ENCODE measurements at regions not wholly inside any gene's neighbourhood (a gene's known extent, or its start where the extent isn't known, plus 50 kb on each side); places are given as distances from the start of the nearest gene placed in this dataset.

- peaks cover 11% of the 10 kb centered on the region for H3K27me3 Mint-ChIP-seq
- ChIA-PET CTCF (no interaction called here), POLR2A (no interaction called here)
- H3K27ac Mint-ChIP-seq = no peak overlapping the region
- ATAC-seq (ENCODE audit: low read depth) (no peak), DNase-seq (no peak)
- no peaks in the 10 kb centered on the region for H3K9me3 Mint-ChIP-seq
- intact Hi-C loops (cut with micrococcal nuclease) = no loop called here
- H3K4me1 Mint-ChIP-seq = no peaks in the 10 kb centered on the region
- no peaks in the 10 kb centered on the region for H3K36me3 Mint-ChIP-seq (ENCODE audit: low read depth)
- TF ChIP-seq CTCF (IDR thresholded peaks at IDR 0.05) = no peak
- H3K4me3 Mint-ChIP-seq = no peak overlapping the region
Observed at GRCh38 chr3:16088496-16088895, 86.0 kb upstream of the GALNT15 start.

DNA sequence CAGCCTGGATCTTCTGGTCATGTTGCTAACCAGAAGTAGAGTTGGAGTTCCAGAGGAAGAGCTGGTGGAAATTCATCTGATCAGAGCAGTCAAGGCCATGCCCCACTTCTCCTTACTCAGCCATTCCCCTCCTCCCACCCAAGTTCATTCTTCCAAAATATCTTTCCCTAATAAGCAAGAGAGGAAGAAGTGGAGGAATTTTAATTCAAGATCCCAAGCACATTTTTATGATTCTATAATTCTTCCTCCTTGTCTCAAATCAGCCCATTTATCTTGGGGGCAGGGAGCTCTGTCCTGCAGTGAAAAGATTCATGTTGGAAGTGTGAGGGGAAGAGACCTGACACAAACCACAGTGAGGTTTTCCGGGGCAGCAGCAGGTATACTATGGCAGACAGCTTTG, 85.0 kb upstream of the GALNT15 start:
- no peaks in the 10 kb centered on the region for H3K36me3 Mint-ChIP-seq (ENCODE audit: low read depth)
- H3K4me3 Mint-ChIP-seq = no peak overlapping the region

DNA sequence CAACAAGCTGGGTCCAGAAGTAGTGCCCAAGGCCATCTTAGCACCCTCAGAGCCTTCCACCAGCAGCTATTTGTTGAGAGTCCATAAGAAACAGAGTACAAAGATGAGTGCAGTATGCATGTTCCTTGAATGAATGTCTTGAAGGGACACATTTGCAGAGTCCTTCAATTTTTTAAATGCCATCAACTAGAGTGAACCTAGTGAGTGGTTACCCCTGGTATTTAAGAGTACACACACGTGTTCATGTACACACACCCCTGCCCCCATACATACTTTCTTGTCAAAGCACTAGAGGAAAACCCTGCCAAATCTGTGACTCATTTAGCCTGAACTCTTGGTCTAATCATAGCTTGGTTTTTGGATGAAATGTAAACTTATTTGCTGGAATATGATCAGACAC, 84.5 kb upstream of the GALNT15 start:
- ChIA-PET CTCF (no interaction called here), POLR2A (no interaction called here)
- no peaks in the 10 kb centered on the region for H3K9me3 Mint-ChIP-seq
- ATAC-seq (ENCODE audit: low read depth) (no peak), DNase-seq (no peak)
- H3K27ac Mint-ChIP-seq = no peak overlapping the region
- no peak overlapping the region for H3K4me3 Mint-ChIP-seq
- H3K36me3 Mint-ChIP-seq (ENCODE audit: low read depth) = no peaks in the 10 kb centered on the region
- H3K27me3 Mint-ChIP-seq = peaks cover 8% of the 10 kb centered on the region
- intact Hi-C loops (cut with micrococcal nuclease) = no loop called here
- H3K4me1 Mint-ChIP-seq = no peaks in the 10 kb centered on the region
- TF ChIP-seq CTCF (IDR thresholded peaks at IDR 0.05) = no peak

More for the DNA sequence above, 85.0 kb upstream of the GALNT15 start:
- POLR2A ChIA-PET = no interaction called here
- H3K4me1 Mint-ChIP-seq = no peaks in the 10 kb centered on the region
- no peak for ATAC-seq (ENCODE audit: low read depth)
- H3K27me3 Mint-ChIP-seq = peaks cover 11% of the 10 kb centered on the region
- H3K27ac Mint-ChIP-seq = no peak overlapping the region
- intact Hi-C loops (cut with micrococcal nuclease) = no loop called here
- no peak for DNase-seq
- no peak for TF ChIP-seq CTCF (IDR thresholded peaks at IDR 0.05)
- CTCF ChIA-PET = no interaction called here
- no peaks in the 10 kb centered on the region for H3K9me3 Mint-ChIP-seq

DNA sequence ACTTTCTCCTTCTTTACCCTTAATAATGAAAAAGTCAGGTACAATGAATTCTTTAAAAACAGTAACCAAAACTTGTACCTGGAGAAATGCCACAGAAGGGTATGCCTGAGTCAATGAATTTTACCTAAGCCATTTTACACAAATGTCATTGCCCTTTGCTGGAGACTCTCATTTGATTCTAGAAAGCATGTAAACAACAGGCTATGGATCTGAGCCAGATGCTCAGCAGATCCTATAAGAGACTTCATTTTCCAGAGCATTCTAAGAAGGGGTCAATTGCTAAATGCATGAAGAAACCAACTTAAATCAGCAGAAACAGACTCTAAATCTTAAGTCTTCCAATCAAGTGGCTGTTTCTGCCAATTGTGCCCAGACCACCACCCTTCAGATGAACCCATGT, 83.8 kb upstream of the GALNT15 start:
- intact Hi-C loops (cut with micrococcal nuclease) = no loop called here
- ChIA-PET CTCF (no interaction called here), POLR2A (no interaction called here)
- Mint-ChIP-seq H3K36me3 (ENCODE audit: low read depth) (no peaks in the 10 kb centered on the region), H3K4me1 (no peaks in the 10 kb centered on the region), H3K9me3 (no peaks in the 10 kb centered on the region), H3K4me3 (no peak overlapping the region), H3K27me3 (peaks cover 6% of the 10 kb centered on the region), H3K27ac (no peak overlapping the region)
- ATAC-seq (ENCODE audit: low read depth) (no peak), DNase-seq (no peak)
- TF ChIP-seq CTCF (IDR thresholded peaks at IDR 0.05) = no peak

- no peak for TF ChIP-seq CTCF (IDR thresholded peaks at IDR 0.05)
- DNase-seq (no peak), ATAC-seq (ENCODE audit: low read depth) (no peak)
- no peaks in the 10 kb centered on the region for H3K36me3 Mint-ChIP-seq (ENCODE audit: low read depth)
- ChIA-PET POLR2A (no interaction called here), CTCF (no interaction called here)
- intact Hi-C loops (cut with micrococcal nuclease) = no loop called here
- H3K9me3 Mint-ChIP-seq = no peaks in the 10 kb centered on the region
- H3K4me3 Mint-ChIP-seq = no peak overlapping the region
- no peaks in the 10 kb centered on the region for H3K4me1 Mint-ChIP-seq
- no peak overlapping the region for H3K27ac Mint-ChIP-seq
- H3K27me3 Mint-ChIP-seq = peaks cover 6% of the 10 kb centered on the region
Observed at GRCh38 chr3:16092923-16093322, 81.6 kb upstream of the GALNT15 start.

Data from activated B cell treated with CpG ODN at 0.5 μM for 24 hours (primary cell).